HepG2 (cell line): ENCODE measurements at regions not wholly inside any gene's neighbourhood (a gene's known extent, or its start where the extent isn't known, plus 50 kb on each side); places are given as distances from the start of the nearest gene placed in this dataset.

Source experiments
- ATAC-seq: fragments of 200-7000 bp; cut with Tn5 transposase; 3 replicates; pipeline ENCODE4 v1.9.1; 2020; ENCODE audit warnings: mild to moderate bottlenecking, moderate library complexity
- BruUV-seq: library from RNA; stranded (reverse); fragments of 400-500 nt; replicated peaks from 2 replicates; lab custom pipeline; 2021; lab: Mats Ljungman, UMichigan
- CTCF ChIA-PET: fragments of 300-600 bp; formaldehyde crosslinking; extraction: SDS; loops from one replicate; lab custom pipeline; 2021; ENCODE audit warnings: low total read pairs, inconsistent platforms, low intra/inter-chr PET ratio; lab: Yijun Ruan, JAX
- POLR2A ChIA-PET: fragments of 350-600 bp; sonication (Branson Sonifier 250); formaldehyde crosslinking; loops from one replicate; lab custom pipeline; 2020; ENCODE audit warnings: antibody characterized with exemption, inconsistent platforms; lab: Yijun Ruan, JAX
- DNase-seq: peaks from one replicate; pipeline ENCODE4 v3.0.0-alpha.2; 2015; ENCODE audit warnings: low spot score
- FAIRE-seq: peaks from 3 replicates; lab custom pipeline; 2011; peaks lifted over from hg19 to GRCh38; lab: Jason Lieb, UNC
- H2AFZ ChIP-seq: one replicate; pipeline ENCODE4 v1.6.1; 2011; ENCODE audit warnings: low read length, inconsistent platforms
- H3K27ac ChIP-seq: fragments of 300-600 bp; 3 replicates; pipeline ENCODE4 v1.8.0; 2011; ENCODE audit warnings: mixed run types, mild to moderate bottlenecking, mixed read lengths, low read length, inconsistent platforms; ENCODE audit not compliant: insufficient read depth; ENCODE audit errors: extremely low read length
- H3K27me3 ChIP-seq, 2 experiments: fragments of 200-600 bp in 1 of 2; 2 replicates in 1 of 2; 3 replicates in 1 of 2; pipeline versions ENCODE4 v1.6.0 to v1.8.0; 2011; ENCODE audit warnings: low read length in 2 of 2, mild to moderate bottlenecking in 2 of 2, moderate library complexity in 2 of 2, inconsistent platforms in 1 of 2; ENCODE audit not compliant: insufficient read depth in 2 of 2, control insufficient read depth in 1 of 2
- H3K36me3 ChIP-seq, 2 experiments: fragments of 200-600 bp in 1 of 2; replicated peaks in 1 of 2; 2 replicates in 1 of 2; 3 replicates in 1 of 2; pipeline versions ENCODE4 v1.5.1 to v1.8.0; 2011; ENCODE audit warnings: low read length in 2 of 2, inconsistent platforms in 1 of 2; ENCODE audit not compliant: insufficient read depth in 2 of 2, control insufficient read depth in 1 of 2
- H3K4me1 ChIP-seq: 2 replicates; pipeline ENCODE4 v1.5.1; 2012; ENCODE audit warnings: low read length, inconsistent platforms; ENCODE audit not compliant: insufficient read depth
- H3K4me2 ChIP-seq: 2 replicates; pipeline ENCODE4 v1.6.0; 2011; ENCODE audit warnings: low read depth, low read length, inconsistent platforms
- H3K4me3 ChIP-seq, 3 experiments: fragments of 200-600 bp in 1 of 3; sonication (generic), shearing (Covaris generic) in 1 of 3; replicated peaks in 1 of 3; 2 replicates each; pipeline ENCODE4 v1.5.1; 2011 to 2016; ENCODE audit warnings: low read length in 3 of 3, inconsistent platforms in 2 of 3, low read depth in 2 of 3, mild to moderate bottlenecking in 2 of 3, control low read depth in 1 of 3, mixed read lengths in 1 of 3; ENCODE audit not compliant: insufficient read depth in 1 of 3
- H3K79me2 ChIP-seq: one replicate; pipeline ENCODE4 v1.6.1; 2011; ENCODE audit warnings: low read length, inconsistent platforms; ENCODE audit not compliant: insufficient read depth
- H3K9ac ChIP-seq: 2 replicates; pipeline ENCODE4 v1.6.0; 2011; ENCODE audit warnings: mild to moderate bottlenecking, low read depth, low read length, inconsistent platforms; ENCODE audit not compliant: insufficient read depth
- H3K9me3 ChIP-seq: 2 replicates; pipeline ENCODE4 v1.5.1; 2012; ENCODE audit warnings: mild to moderate bottlenecking, low read length
- H4K20me1 ChIP-seq: 2 replicates; pipeline ENCODE4 v1.6.0; 2011; ENCODE audit warnings: inconsistent platforms, mild to moderate bottlenecking, low read length, moderate library complexity; ENCODE audit not compliant: insufficient read depth
- POGZ ChIP-seq: sonication (generic); formaldehyde crosslinking; IDR thresholded peaks from 2 replicates; pipeline ENCODE4 v1.4.0; 2020; ENCODE audit warnings: mild to moderate bottlenecking, missing genetic modification reagents
- ZNF619 ChIP-seq: sonication (generic); formaldehyde crosslinking; IDR thresholded peaks from 2 replicates; pipeline ENCODE4 v1.4.0; 2020; ENCODE audit warnings: mild to moderate bottlenecking, missing genetic modification reagents
- WGBS: methylation state at CpG from one replicate; pipeline ENCODE4 v1.1.6; 2017; ENCODE audit warnings: low lambda C conversion rate; 5-methylcytosine and 5-hydroxymethylcytosine counted together
- in situ Hi-C: cut with HindIII; loops from 2 replicates; pipeline ENCODE4 v1.10.0; 2017; ENCODE audit warnings: low pct_unique_long_range_greater_than_20kb; ENCODE audit not compliant: extremely low pct_ligation_motif_present
- intact Hi-C: fragments of 100-400 bp; cut with micrococcal nuclease; formaldehyde crosslinking; loops from one replicate; pipeline ENCODE4 v1.10.0; 2022; ENCODE audit not compliant: unreplicated experiment
- TF ChIP-seq, protein P1 (sequence below): sonication (generic); formaldehyde crosslinking; IDR thresholded peaks from 2 replicates; pipeline ENCODE4 v1.4.0; 2020; ENCODE audit warnings: mild to moderate bottlenecking, missing genetic modification reagents
- TF ChIP-seq, protein P2 (sequence below): sonication (generic); formaldehyde crosslinking; IDR thresholded peaks from 2 replicates; pipeline ENCODE4 v1.4.0; 2020; ENCODE audit warnings: missing genetic modification reagents, mild to moderate bottlenecking, borderline replicate concordance

GRCh38 chr2:14749884-14750283, 117.4 kb downstream of the LRATD1 start:
- ATAC-seq (no peak), FAIRE-seq (no peak), DNase-seq (no peak)
- in situ Hi-C loops (no loop called here), intact Hi-C loops (no loop called here)
- Histone ChIP-seq H3K9me3 (peaks cover 19% of the 10 kb centered on the region), H2AFZ (no peak overlapping the region), H3K27me3 (no peaks in the 10 kb centered on the region), H4K20me1 (no peaks in the 10 kb centered on the region), H3K9ac (no peak overlapping the region), H3K4me3 (no peak overlapping the region), H3K4me2 (no peak overlapping the region), H3K36me3 (no peaks in the 10 kb centered on the region), H3K27ac (no peak overlapping the region), H3K79me2 (no peaks in the 10 kb centered on the region), H3K4me1 (no peaks in the 10 kb centered on the region)
- WGBS: 0% methylated on average over 1 of the region's 1 CpG
- no TSS peak for BruUV-seq
- ChIA-PET CTCF (no interaction called here), POLR2A (no interaction called here)
- TF ChIP-seq, protein P1, sequence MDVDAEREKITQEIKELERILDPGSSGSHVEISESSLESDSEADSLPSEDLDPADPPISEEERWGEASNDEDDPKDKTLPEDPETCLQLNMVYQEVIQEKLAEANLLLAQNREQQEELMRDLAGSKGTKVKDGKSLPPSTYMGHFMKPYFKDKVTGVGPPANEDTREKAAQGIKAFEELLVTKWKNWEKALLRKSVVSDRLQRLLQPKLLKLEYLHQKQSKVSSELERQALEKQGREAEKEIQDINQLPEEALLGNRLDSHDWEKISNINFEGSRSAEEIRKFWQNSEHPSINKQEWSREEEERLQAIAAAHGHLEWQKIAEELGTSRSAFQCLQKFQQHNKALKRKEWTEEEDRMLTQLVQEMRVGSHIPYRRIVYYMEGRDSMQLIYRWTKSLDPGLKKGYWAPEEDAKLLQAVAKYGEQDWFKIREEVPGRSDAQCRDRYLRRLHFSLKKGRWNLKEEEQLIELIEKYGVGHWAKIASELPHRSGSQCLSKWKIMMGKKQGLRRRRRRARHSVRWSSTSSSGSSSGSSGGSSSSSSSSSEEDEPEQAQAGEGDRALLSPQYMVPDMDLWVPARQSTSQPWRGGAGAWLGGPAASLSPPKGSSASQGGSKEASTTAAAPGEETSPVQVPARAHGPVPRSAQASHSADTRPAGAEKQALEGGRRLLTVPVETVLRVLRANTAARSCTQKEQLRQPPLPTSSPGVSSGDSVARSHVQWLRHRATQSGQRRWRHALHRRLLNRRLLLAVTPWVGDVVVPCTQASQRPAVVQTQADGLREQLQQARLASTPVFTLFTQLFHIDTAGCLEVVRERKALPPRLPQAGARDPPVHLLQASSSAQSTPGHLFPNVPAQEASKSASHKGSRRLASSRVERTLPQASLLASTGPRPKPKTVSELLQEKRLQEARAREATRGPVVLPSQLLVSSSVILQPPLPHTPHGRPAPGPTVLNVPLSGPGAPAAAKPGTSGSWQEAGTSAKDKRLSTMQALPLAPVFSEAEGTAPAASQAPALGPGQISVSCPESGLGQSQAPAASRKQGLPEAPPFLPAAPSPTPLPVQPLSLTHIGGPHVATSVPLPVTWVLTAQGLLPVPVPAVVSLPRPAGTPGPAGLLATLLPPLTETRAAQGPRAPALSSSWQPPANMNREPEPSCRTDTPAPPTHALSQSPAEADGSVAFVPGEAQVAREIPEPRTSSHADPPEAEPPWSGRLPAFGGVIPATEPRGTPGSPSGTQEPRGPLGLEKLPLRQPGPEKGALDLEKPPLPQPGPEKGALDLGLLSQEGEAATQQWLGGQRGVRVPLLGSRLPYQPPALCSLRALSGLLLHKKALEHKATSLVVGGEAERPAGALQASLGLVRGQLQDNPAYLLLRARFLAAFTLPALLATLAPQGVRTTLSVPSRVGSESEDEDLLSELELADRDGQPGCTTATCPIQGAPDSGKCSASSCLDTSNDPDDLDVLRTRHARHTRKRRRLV (CRISPR knock-in tag): no peak
- TF ChIP-seq ZNF619 (CRISPR knock-in tag): no peak
- TF ChIP-seq, protein P2, sequence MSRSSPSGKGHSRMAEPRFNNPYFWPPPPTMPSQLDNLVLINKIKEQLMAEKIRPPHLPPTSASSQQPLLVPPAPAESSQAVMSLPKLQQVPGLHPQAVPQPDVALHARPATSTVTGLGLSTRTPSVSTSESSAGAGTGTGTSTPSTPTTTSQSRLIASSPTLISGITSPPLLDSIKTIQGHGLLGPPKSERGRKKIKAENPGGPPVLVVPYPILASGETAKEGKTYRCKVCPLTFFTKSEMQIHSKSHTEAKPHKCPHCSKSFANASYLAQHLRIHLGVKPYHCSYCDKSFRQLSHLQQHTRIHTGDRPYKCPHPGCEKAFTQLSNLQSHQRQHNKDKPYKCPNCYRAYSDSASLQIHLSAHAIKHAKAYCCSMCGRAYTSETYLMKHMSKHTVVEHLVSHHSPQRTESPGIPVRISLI (CRISPR knock-in tag): no peak
- TF ChIP-seq POGZ (CRISPR knock-in tag): no peak
